GM13976 (cell line): ENCODE measurements at regions not wholly inside any gene's neighbourhood (a gene's known extent, or its start where the extent isn't known, plus 50 kb on each side); places are given as distances from the start of the nearest gene placed in this dataset.
"Not testable (repeated sequence)": the region's sequence is repeated elsewhere in the genome, so short reads cannot be mapped to it uniquely, and the experiment has no call there.

Source experiments
- DNase-seq: peaks from one replicate; pipeline ENCODE4 v3.0.0; 2012; ENCODE audit warnings: low spot score
- CTCF ChIP-seq: IDR thresholded peaks from 2 replicates; pipeline ENCODE4 v1.5.1; 2012; ENCODE audit warnings: borderline replicate concordance, mild to moderate bottlenecking; ENCODE audit not compliant: insufficient read depth; ENCODE audit errors: extremely low read depth, missing control alignments, control extremely low read depth
- in situ Hi-C: fragments of 300-500 bp; cut with MboI; formaldehyde crosslinking; loops from one replicate; pipeline ENCODE4 v1.12.0; 2022; ENCODE audit warnings: low sequenced_read_pairs, mixed read lengths, inconsistent platforms; ENCODE audit not compliant: unreplicated experiment

- in situ Hi-C loops = no loop called here
- TF ChIP-seq CTCF = no peak
Observed at GRCh38 chr13:54705738-54706137, 1677.1 kb downstream of the OLFM4 start.

GRCh38 chr13:54706336-54706735 is 1677.7 kb downstream of the OLFM4 start:
- no peak for TF ChIP-seq CTCF
- no peak for DNase-seq
- in situ Hi-C loops = no loop called here

More at GRCh38 chr13:54705738-54706137, 1677.1 kb downstream of the OLFM4 start:
- DNase-seq = no peak

DNA sequence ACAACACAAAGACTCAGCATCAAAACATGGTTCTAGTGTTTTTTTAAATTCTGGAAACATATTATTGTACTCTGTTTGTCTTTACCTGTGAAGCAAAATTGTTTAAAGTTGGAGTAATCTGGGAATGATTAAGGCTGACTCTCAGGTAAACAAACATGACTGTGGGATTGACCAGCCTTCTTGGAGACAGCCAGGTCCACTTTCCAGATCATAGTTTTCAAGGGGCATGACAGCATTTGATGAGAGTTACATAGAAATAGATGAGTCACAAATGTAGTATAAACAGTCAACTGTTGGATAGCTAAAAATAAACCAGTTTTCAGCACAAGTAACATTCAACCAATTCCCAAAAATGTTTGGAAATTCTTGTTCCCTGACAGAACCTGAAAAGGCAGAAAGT is 1680.9 kb downstream of the OLFM4 start:
- no peak for DNase-seq
- in situ Hi-C loops = no loop called here
- TF ChIP-seq CTCF = no peak

DNA sequence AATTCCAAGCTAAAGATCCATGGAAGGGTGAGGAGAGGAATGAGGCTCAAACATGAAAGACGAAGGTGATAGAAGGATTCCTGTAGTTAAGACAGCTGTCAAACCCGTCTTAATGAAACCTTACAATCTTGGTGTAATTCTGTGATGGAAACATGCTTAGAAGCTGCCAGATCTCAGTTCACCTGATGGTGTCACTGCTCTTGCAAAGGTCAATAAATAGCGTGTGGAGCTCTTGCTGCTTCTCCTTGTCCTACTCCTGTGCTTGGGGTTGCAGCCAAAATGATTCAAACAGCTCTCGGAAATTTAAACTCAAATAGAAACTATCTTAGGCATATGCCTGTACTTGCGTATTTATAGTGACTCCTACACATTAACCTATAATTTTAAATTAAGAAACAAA is 1705.0 kb downstream of the OLFM4 start:
- DNase-seq = no peak
- in situ Hi-C loops = no loop called here
- TF ChIP-seq CTCF = no peak

- in situ Hi-C loops, DNase-seq: not testable (repeated sequence)
Observed at GRCh38 chr13:54737211-54737610, 1708.6 kb downstream of the OLFM4 start.

GRCh38 chr13:54742984-54743383 is 1714.4 kb downstream of the OLFM4 start:
- in situ Hi-C loops = no loop called here
- no peak for DNase-seq
- TF ChIP-seq CTCF = no peak

GRCh38 chr13:54744747-54745146 is 1716.1 kb downstream of the OLFM4 start:
- no peak for TF ChIP-seq CTCF

More at GRCh38 chr13:54744747-54745146, 1716.1 kb downstream of the OLFM4 start:
- in situ Hi-C loops = no loop called here
- DNase-seq = no peak
